ENCODE measurements at regions not wholly inside any gene's neighbourhood (a gene's known extent, or its start where the extent isn't known, plus 50 kb on each side); places are given as distances from the start of the nearest gene placed in this dataset.

GRCh38 chr5:13470975-13471374, 473.5 kb downstream of the DNAH5 start:
- Histone ChIP-seq H3K27ac (ENCODE audit: extremely low read depth, low read depth, low read length) (no peak overlapping the region), H3K36me3 (ENCODE audit: control insufficient read depth in 2 of 2, insufficient read depth in 1 of 2, low read length in 2 of 2) (no peaks in the 10 kb centered on the region), H3K4me1 (ENCODE audit: control insufficient read depth, insufficient read depth, low read length) (no peaks in the 10 kb centered on the region), H3K9me3 (ENCODE audit: control insufficient read depth, insufficient read depth, low read depth, low read length) (no peaks in the 10 kb centered on the region), H3K4me3 (ENCODE audit: low read depth, low read length) (no peak overlapping the region)
- TF ChIP-seq YY2 (tag by site-specific recombination; IDR thresholded peaks at IDR 0.05) (no peak), ZBTB6 (tag by site-specific recombination; IDR thresholded peaks at IDR 0.05) (no peak), ZNF354C (tag by site-specific recombination; IDR thresholded peaks at IDR 0.05; ENCODE audit: borderline replicate concordance, low read depth) (no peak), KLF7 (tag by site-specific recombination; IDR thresholded peaks at IDR 0.05; ENCODE audit: borderline replicate concordance) (no peak), ZNF670 (tag by site-specific recombination; IDR thresholded peaks at IDR 0.05; ENCODE audit: low read depth) (no peak), ZNF654 (tag by site-specific recombination; IDR thresholded peaks at IDR 0.05; ENCODE audit: low read depth) (no peak), ELK4 (IDR thresholded peaks at IDR 0.05; ENCODE audit: borderline replicate concordance, low read depth, low read length) (no peak), ZNF76 (tag by site-specific recombination; IDR thresholded peaks at IDR 0.05; ENCODE audit: borderline replicate concordance, low read depth) (no peak), ZNF830 (tag by site-specific recombination; IDR thresholded peaks at IDR 0.05; ENCODE audit: low read depth) (no peak), ZNF785 (tag by site-specific recombination; IDR thresholded peaks at IDR 0.05) (no peak), ZNF580 (tag by site-specific recombination; IDR thresholded peaks at IDR 0.05) (no peak), ZNF10 (tag by site-specific recombination; IDR thresholded peaks at IDR 0.05) (no peak), ZNF26 (tag by site-specific recombination; IDR thresholded peaks at IDR 0.05) (no peak), ZNF133 (tag by site-specific recombination; IDR thresholded peaks at IDR 0.05) (no peak), ZNF768 (tag by site-specific recombination; IDR thresholded peaks at IDR 0.05) (no peak), ZBTB44 (tag by site-specific recombination; IDR thresholded peaks at IDR 0.05) (no peak)
- ChIA-PET POLR2A (no interaction called here), CTCF (interaction anchor here (0.8 to 2.2 kb wide), 2 partner anchors 8 to 11 kb away, joined by 3 to 9 read pairs; no protein-coding TSS in a partner anchor)

GRCh38 chr5:13470263-13470662, 474.2 kb downstream of the DNAH5 start:
- POLR2A ChIA-PET = no interaction called here
- H3K27ac ChIP-seq (ENCODE audit: extremely low read depth, low read depth, low read length) = no peak overlapping the region
- CTCF ChIA-PET = interaction anchor here (2.2 kb wide), 1 partner anchor 9 kb away, joined by 9 read pairs; no protein-coding TSS in a partner anchor
- no peaks in the 10 kb centered on the region for H3K4me1 ChIP-seq (ENCODE audit: control insufficient read depth, insufficient read depth, low read length)
- TF ChIP-seq ZSCAN5A (tag by site-specific recombination; IDR thresholded peaks at IDR 0.05) (no peak), ZNF169 (tag by site-specific recombination; IDR thresholded peaks at IDR 0.05) (no peak), ZNF623 (tag by site-specific recombination; IDR thresholded peaks at IDR 0.05) (no peak)
- H3K36me3 ChIP-seq (ENCODE audit: control insufficient read depth in 2 of 2, insufficient read depth in 1 of 2, low read length in 2 of 2) = no peaks in the 10 kb centered on the region
- H3K9me3 ChIP-seq (ENCODE audit: control insufficient read depth, insufficient read depth, low read depth, low read length) = no peaks in the 10 kb centered on the region
- H3K4me3 ChIP-seq (ENCODE audit: low read depth, low read length) = no peak overlapping the region
